Muscle layer of duodenum (tissue), 2 donors: ENCODE measurements at regions not wholly inside any gene's neighbourhood (a gene's known extent, or its start where the extent isn't known, plus 50 kb on each side); places are given as distances from the start of the nearest gene placed in this dataset.

ENCODE experiments used
- H3K27ac ChIP-seq: one replicate; pipeline ENCODE4 v1.7.0; 2013; ENCODE audit warnings: mild to moderate bottlenecking, low read length
- H3K27me3 ChIP-seq: one replicate; pipeline ENCODE4 v1.7.0; 2013; ENCODE audit warnings: low read depth, mild to moderate bottlenecking, control low read depth, low read length
- H3K36me3 ChIP-seq, 2 donors: one replicate each; pipeline ENCODE4 v1.7.0; 2013; ENCODE audit warnings: low read length in 2 of 2, control low read depth in 1 of 2, mild to moderate bottlenecking in 1 of 2; ENCODE audit not compliant: insufficient read depth in 2 of 2, control insufficient read depth in 1 of 2
- H3K4me1 ChIP-seq, 2 donors: one replicate each; pipeline ENCODE4 v1.7.0; 2013; ENCODE audit warnings: low read length in 2 of 2, mild to moderate bottlenecking in 2 of 2, control low read depth in 1 of 2, moderate library complexity in 1 of 2; ENCODE audit not compliant: insufficient read depth in 2 of 2, control insufficient read depth in 1 of 2
- H3K4me3 ChIP-seq, 2 donors: one replicate each; pipeline ENCODE4 v1.7.0; 2013; ENCODE audit warnings: low read length in 2 of 2, low read depth in 1 of 2, mild to moderate bottlenecking in 1 of 2
- H3K9me3 ChIP-seq, 2 donors: one replicate each; pipeline ENCODE4 v1.7.0; 2013; ENCODE audit warnings: low read length in 2 of 2, control low read depth in 1 of 2, mild to moderate bottlenecking in 1 of 2; ENCODE audit not compliant: control insufficient read depth in 1 of 2
- donor health status: healthy.

DNA sequence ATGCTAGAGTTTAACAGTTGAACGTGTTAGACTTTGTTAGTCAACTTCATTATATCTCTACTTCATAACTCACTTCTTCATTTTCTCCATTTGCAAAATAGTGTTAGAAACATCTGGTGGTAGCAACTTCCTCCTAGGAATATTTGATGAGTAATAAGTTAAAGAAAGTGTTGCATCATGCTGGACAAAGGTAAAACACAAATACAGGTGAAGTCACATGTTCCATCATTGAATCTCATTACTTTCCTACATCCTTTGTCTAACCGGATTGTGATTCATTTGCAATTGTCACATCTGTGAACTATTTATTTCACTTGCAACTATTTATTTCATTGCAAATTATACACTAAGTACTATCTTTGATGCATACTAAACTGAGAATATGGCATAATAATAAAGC is 186.5 kb downstream of the TUSC7 start:
- Histone ChIP-seq H3K36me3 (no peaks in the 10 kb centered on the region), H3K9me3 (no peaks in the 10 kb centered on the region), H3K4me1 (no peaks in the 10 kb centered on the region), H3K27ac (no peak overlapping the region), H3K27me3 (no peaks in the 10 kb centered on the region), H3K4me3 (no peak overlapping the region)

DNA sequence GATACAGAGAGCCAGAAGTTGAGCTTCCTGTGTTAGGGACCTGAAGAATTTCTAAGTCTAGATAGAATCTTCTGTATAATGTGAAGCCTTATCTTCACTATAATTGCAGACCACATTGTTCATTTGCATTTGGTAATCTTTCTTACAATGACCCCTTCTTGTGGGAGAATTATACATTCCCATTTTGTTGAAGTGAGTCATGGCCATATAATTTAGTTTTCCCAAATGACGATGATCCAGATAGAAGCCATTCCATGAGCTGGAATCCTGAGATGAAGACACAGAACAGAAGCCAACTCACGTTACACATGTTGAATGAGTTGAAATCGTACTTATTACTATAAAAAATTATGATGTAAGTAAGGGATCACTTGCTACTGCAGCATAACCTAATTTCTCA is 187.8 kb downstream of the TUSC7 start:
- Histone ChIP-seq H3K4me3 (no peak overlapping the region), H3K27ac (no peak overlapping the region), H3K36me3 (no peaks in the 10 kb centered on the region), H3K4me1 (no peaks in the 10 kb centered on the region), H3K27me3 (no peaks in the 10 kb centered on the region), H3K9me3 (no peaks in the 10 kb centered on the region)

DNA sequence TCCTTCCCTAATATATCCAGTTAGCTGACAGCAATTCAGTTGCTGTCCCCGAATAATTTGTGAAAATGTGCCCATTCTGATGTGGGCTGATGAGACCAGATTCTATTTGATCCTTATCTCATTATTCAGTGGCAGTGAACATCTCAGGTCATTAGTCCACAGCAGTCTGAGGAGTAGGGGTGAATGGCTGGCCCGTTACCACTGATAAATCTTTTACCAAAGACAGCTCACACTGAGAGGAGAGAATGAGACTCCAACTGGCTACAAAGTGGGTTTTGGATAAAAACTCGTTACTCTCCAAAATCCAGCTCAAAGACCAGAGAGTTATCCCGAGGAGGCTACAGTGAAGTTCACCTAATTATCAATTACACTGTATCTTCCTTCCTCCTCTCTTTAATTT is 189.7 kb downstream of the TUSC7 start:
- Histone ChIP-seq H3K27ac (no peak overlapping the region), H3K27me3 (no peaks in the 10 kb centered on the region), H3K36me3 (no peaks in the 10 kb centered on the region), H3K4me3 (no peak overlapping the region), H3K4me1 (no peaks in the 10 kb centered on the region), H3K9me3 (no peaks in the 10 kb centered on the region)

DNA sequence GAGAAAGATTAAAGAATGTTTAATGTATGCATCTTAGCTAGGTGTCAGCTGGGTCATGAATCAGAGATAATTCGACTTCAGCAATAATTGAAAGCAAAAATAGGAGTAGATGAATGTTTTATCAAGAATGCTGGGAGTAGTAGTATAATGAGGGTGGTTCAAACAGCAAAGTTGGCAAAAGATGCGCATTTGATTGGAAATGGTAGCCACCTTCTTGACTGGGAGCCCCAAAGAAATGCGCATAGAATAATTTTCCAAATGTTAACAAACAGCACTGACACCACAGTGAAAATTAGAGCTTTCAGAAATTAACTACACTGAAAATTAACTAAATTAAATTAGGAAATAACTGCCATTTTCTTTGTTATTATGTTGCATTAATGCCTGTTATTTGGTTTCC is 195.8 kb downstream of the TUSC7 start:
- Histone ChIP-seq H3K36me3 (no peaks in the 10 kb centered on the region), H3K9me3 (no peaks in the 10 kb centered on the region), H3K27me3 (no peaks in the 10 kb centered on the region)

DNA sequence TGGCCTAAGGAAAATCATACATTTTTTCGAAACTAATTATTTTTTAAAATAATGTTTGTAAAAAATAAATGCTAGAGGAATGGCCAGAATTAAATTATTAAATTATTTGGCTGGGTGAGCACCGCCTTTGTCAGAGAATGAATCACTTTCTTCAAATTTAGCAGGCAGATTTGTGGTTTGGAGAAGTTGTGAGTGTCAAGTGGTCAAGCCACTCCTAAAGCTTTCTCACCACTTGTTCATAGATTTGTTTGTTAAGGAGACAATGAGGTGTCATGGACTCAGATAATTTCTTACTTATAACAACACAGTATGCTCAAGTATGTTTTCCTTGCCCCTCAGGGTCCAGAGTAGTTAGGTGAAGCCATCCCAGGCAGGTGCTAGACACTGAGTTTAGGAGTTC is 196.2 kb downstream of the TUSC7 start:
- Histone ChIP-seq H3K4me3 (no peak overlapping the region), H3K27me3 (no peaks in the 10 kb centered on the region), H3K4me1 (no peaks in the 10 kb centered on the region), H3K9me3 (no peaks in the 10 kb centered on the region), H3K36me3 (no peaks in the 10 kb centered on the region), H3K27ac (no peak overlapping the region)

More for the DNA sequence above, 195.8 kb downstream of the TUSC7 start:
- Histone ChIP-seq H3K4me1 (no peaks in the 10 kb centered on the region), H3K27ac (no peak overlapping the region), H3K4me3 (no peak overlapping the region)

DNA sequence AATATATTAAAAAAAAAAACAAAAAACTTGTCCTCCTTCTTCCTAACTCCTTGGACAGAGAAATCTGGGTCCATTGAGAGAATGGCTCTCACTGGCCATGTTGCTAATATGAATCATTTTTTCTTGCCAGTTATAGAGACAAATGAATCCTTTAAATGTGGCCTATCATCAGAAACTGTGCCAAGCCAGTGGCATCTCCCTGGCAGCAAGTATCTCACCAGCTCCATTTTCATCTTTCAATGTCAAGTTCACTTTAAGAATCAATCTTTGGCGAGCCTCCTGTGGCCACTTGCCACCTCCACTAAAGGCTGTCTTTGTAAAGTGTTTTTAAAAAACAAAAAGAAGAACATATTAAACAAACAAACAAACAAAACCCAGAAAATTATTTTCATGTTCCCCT is 202.5 kb downstream of the TUSC7 start:
- H3K9me3 ChIP-seq: no peaks in the 10 kb centered on the region
- H3K4me1 ChIP-seq: no peaks in the 10 kb centered on the region
- H3K27ac ChIP-seq: no peak overlapping the region
- H3K36me3 ChIP-seq: no peaks in the 10 kb centered on the region
- H3K4me3 ChIP-seq: no peak overlapping the region
- H3K27me3 ChIP-seq: no peaks in the 10 kb centered on the region

DNA sequence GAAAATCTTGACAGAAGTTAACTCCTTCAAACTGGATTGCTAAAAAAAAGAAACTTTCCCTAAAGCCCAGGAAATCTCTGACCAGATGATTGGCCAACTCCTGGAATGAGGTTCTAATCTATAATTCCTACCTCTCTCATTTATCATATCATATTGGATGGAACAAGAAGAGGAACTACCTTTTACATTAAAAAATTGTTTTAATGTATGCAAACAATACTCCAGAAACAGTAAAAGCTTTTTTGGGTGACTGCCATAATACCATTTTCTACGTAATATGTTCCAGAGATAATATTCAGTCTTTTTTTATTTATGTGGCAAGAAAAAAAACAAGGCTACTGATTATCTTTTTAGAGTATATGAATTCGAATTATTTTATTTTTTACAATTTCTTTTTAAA is 204.4 kb downstream of the TUSC7 start:
- H3K36me3 ChIP-seq: no peaks in the 10 kb centered on the region
- no peaks in the 10 kb centered on the region for H3K27me3 ChIP-seq
- H3K4me3 ChIP-seq: no peak overlapping the region
- no peak overlapping the region for H3K27ac ChIP-seq
- H3K4me1 ChIP-seq: no peaks in the 10 kb centered on the region
- H3K9me3 ChIP-seq: no peaks in the 10 kb centered on the region

DNA sequence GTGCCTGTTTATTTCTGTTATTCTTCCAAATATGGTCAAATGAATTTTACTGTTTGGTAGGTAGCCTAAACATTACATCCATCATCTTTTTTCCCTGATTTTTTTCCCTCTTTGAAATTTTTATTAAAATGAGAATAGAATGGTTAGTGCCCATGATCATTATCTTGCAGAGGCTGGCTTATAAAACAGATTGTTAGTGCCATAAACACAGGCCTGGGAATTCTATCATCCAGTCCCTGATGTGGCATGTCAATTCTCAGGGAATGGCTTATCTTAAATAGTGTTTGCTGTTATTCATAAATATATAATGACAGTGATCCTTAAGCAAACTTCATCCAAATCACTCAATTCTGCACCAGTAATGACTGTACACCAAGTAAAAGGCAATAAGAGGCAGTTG is 207.3 kb downstream of the TUSC7 start:
- H3K27ac ChIP-seq: no peak overlapping the region
- no peaks in the 10 kb centered on the region for H3K36me3 ChIP-seq
- H3K9me3 ChIP-seq: no peaks in the 10 kb centered on the region
- H3K4me3 ChIP-seq: no peak overlapping the region
- H3K4me1 ChIP-seq: no peaks in the 10 kb centered on the region
- no peaks in the 10 kb centered on the region for H3K27me3 ChIP-seq

DNA sequence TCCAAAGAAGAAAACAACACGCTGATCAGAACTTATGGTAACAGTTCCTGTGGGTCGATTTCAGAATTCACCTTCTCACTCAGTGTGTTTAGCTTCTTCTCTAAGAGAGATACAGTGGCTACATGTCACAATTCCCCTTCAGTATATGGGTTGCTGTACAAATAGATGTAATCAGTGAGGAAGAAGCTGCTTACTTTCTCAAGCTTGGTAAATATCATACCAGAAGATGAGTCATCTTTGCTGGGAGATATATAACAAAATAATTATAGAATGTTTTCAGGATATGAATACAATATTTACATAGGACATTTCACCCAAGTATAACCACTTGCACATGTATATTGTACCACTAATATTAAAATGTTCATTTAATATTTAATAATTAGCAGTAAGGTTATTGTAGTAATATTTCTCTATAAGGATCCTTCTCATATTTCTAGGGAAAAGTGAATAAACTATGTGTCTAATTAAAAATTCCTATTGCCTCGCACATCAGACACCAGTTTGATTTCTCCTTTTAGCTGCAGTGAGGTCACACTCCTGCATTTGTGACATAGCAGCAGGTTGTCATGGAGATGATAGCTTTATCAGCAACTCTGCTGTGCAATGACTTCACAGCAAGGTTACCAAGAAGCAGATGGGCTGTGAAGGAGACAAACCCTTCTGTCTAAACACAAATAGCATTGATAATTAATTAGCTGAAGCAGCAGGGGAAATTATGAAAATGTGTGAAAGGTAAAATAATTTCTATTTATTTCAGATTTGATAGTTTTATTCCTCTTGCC is 211.4 kb downstream of the TUSC7 start:
- H3K36me3 ChIP-seq: no peaks in the 10 kb centered on the region
- no peak overlapping the region for H3K4me3 ChIP-seq
- H3K27ac ChIP-seq: no peak overlapping the region
- no peaks in the 10 kb centered on the region for H3K4me1 ChIP-seq
- peaks cover 0 to 2% of the 10 kb centered on the region in 2 donors for H3K9me3 ChIP-seq
- no peaks in the 10 kb centered on the region for H3K27me3 ChIP-seq

DNA sequence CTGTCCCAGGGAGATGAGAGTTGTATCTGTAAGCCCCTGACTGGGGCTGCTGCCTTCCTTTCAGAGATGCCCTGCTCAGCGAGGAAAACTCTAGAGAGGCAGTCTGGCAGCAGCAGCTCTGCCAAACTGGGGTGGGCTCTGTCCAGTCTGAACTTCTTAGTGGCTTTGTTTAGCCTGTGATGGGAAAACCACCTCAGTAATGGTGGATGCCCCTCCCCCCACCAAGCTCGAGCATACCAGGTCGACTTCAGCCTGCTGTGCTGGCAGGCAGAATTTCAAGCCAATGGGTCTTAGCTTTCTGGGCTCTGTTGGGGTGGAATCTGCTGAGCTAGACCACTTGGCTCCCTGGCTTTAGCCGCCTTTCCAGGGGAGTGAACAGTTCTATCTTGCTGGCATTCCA is 218.3 kb downstream of the TUSC7 start:
- Histone ChIP-seq H3K4me1 (no peaks in the 10 kb centered on the region), H3K9me3 (peaks cover 0 to 2% of the 10 kb centered on the region in 2 donors), H3K36me3 (no peaks in the 10 kb centered on the region), H3K4me3 (no peak overlapping the region), H3K27me3 (no peaks in the 10 kb centered on the region), H3K27ac (no peak overlapping the region)

DNA sequence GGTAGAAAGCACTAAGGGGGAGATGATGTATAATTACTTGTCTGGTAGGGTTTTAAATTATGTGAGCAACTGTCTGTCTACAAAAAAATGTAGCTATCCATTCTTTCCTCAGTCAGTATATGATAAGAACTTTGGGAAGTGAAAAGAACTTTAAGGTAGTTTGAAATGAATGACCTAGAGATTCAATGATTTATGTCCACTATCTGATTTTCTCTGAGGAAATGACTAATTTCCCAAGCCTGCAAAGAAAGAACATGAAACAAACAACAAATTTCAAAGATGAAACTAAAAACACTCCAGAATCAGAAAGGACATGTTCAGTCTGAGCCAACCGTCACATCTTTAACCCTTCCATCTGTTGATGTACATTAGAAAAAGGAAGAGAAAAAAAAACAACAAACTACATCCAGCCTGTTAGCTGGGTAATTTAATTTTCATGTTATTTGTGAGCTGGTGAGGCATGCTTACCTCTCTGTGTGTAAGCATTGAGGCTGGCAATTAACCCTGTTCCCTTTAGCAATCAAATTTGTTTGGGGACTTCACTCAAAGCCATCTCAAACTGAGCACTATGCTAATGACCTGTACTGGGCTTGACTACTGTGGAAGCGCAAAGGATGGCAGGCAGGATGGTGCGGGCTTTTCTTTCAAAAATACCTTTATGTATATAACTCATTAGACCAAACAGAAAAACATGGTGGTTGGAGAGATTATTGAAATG is 220.1 kb downstream of the TUSC7 start:
- Histone ChIP-seq H3K27ac (no peak overlapping the region), H3K4me1 (no peaks in the 10 kb centered on the region), H3K36me3 (no peaks in the 10 kb centered on the region), H3K9me3 (no peaks in the 10 kb centered on the region), H3K27me3 (no peaks in the 10 kb centered on the region), H3K4me3 (no peak overlapping the region)
